ENCODE measurements at regions not wholly inside any gene's neighbourhood (a gene's known extent, or its start where the extent isn't known, plus 50 kb on each side); places are given as distances from the start of the nearest gene placed in this dataset.
"Not testable (repeated sequence)": the region's sequence is repeated elsewhere in the genome, so short reads cannot be mapped to it uniquely, and the experiment has no call there.

DNA sequence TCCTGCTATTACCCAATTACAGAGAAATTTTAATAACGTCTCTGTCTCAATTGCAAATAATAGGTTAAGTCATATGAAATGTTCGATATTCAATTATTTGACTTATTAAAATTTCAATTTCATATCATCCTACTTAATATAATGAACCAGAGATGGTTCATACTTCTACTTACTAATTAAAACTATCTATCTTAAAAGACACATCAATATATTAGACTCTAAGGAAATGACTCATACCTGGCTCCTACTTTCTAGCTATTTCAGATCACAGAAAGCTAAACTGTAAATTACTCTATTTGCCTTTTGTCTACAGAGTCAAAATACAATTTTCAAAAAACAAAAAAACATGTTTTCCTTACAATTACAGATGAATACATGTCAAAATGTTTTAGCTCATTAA is 99.6 kb downstream of the CAPZA3 start:
- H2AFZ ChIP-seq (ENCODE audit: low read length): no peak overlapping the region
- H3K36me3 ChIP-seq (ENCODE audit: insufficient read depth, low read length): no peaks in the 10 kb centered on the region
- no peaks in the 10 kb centered on the region for H3F3A ChIP-seq (ENCODE audit: low read depth)
- no peaks in the 10 kb centered on the region for H3K4me1 ChIP-seq (ENCODE audit: insufficient read depth, low read length, poor library complexity, severe bottlenecking)
- H4K20me1 ChIP-seq (ENCODE audit: insufficient read depth, low read length, poor library complexity, severe bottlenecking): no peaks in the 10 kb centered on the region
- H3K4me3 ChIP-seq (ENCODE audit: low read length, poor library complexity, severe bottlenecking): no peak overlapping the region
- no peaks in the 10 kb centered on the region for H3K9me3 ChIP-seq (ENCODE audit: insufficient read depth, low read depth, low read length)
- H3K79me2 ChIP-seq (ENCODE audit: insufficient read depth, low read length): no peaks in the 10 kb centered on the region
- no peaks in the 10 kb centered on the region for H3K9me2 ChIP-seq (replicated peaks; ENCODE audit: low read depth, low read length)
- no peaks in the 10 kb centered on the region for H3K27me3 ChIP-seq (ENCODE audit: insufficient read depth, low read length, poor library complexity, severe bottlenecking)
- H3K4me2 ChIP-seq (ENCODE audit: low read depth, low read length, poor library complexity, severe bottlenecking): no peak overlapping the region
- H3K9ac ChIP-seq (ENCODE audit: low read depth, low read length, poor library complexity, severe bottlenecking): no peak overlapping the region
- TF ChIP-seq, protein P1, sequence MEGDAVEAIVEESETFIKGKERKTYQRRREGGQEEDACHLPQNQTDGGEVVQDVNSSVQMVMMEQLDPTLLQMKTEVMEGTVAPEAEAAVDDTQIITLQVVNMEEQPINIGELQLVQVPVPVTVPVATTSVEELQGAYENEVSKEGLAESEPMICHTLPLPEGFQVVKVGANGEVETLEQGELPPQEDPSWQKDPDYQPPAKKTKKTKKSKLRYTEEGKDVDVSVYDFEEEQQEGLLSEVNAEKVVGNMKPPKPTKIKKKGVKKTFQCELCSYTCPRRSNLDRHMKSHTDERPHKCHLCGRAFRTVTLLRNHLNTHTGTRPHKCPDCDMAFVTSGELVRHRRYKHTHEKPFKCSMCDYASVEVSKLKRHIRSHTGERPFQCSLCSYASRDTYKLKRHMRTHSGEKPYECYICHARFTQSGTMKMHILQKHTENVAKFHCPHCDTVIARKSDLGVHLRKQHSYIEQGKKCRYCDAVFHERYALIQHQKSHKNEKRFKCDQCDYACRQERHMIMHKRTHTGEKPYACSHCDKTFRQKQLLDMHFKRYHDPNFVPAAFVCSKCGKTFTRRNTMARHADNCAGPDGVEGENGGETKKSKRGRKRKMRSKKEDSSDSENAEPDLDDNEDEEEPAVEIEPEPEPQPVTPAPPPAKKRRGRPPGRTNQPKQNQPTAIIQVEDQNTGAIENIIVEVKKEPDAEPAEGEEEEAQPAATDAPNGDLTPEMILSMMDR (conservative IDR thresholded peaks at IDR 0.05; ENCODE audit: low read length): no peak
- TF ChIP-seq EZH2phosphoT487 (IDR thresholded peaks at IDR 0.05; ENCODE audit: borderline replicate concordance): no peak

DNA sequence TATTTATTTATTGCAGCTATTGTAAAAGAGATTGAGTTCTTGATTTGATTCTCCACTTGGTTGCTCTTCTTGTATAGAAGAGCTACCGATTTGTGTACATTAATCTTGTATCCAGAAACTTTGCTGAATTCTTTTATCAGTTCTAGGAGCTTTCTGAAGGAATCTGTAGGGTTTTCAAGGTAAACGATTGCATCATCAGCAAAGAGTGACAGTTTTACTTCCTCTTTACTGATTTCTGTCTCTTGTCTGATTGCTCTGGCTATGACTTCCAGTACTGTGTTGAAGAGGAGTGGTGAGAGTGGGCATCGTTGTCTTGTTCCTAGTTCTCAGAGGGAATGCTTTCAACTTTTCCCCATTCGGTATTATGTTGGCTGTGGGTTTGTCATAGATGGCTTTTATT is 103.1 kb downstream of the CAPZA3 start:
- H3K9me2 ChIP-seq (replicated peaks; ENCODE audit: low read depth, low read length); H2AFZ ChIP-seq (ENCODE audit: low read length); H3K27me3 ChIP-seq (ENCODE audit: insufficient read depth, low read length, poor library complexity, severe bottlenecking); H3K4me2 ChIP-seq (ENCODE audit: low read depth, low read length, poor library complexity, severe bottlenecking); H4K20me1 ChIP-seq (ENCODE audit: insufficient read depth, low read length, poor library complexity, severe bottlenecking); H3K9me3 ChIP-seq (ENCODE audit: insufficient read depth, low read depth, low read length); H3K4me1 ChIP-seq (ENCODE audit: insufficient read depth, low read length, poor library complexity, severe bottlenecking); H3K9ac ChIP-seq (ENCODE audit: low read depth, low read length, poor library complexity, severe bottlenecking); H3K79me2 ChIP-seq (ENCODE audit: insufficient read depth, low read length); H3K4me3 ChIP-seq (ENCODE audit: low read length, poor library complexity, severe bottlenecking); H3F3A ChIP-seq (ENCODE audit: low read depth); H3K36me3 ChIP-seq (ENCODE audit: insufficient read depth, low read length): not testable (repeated sequence)

DNA sequence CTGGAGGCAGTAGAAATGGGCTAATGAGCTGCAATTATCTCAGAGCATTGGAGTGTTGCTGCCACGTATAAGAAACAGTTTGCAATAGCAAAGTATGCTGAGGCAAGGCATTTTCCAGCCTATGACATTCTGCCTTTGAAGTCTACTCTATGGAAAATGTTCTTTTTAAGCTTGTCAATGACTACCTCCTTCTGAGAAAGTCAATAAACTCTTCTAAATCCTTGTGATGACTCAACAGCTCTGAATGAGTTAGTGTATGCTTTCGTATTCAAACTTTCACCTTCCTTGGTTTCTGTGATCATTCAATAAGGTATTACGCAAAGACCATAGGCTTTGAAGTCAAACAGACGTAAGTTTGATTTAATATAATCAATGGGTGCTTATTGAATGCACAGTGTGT is 111.2 kb downstream of the CAPZA3 start:
- Histone ChIP-seq H3K36me3 (ENCODE audit: insufficient read depth, low read length) (no peaks in the 10 kb centered on the region), H3F3A (ENCODE audit: low read depth) (no peaks in the 10 kb centered on the region), H3K79me2 (ENCODE audit: insufficient read depth, low read length) (no peaks in the 10 kb centered on the region), H4K20me1 (ENCODE audit: insufficient read depth, low read length, poor library complexity, severe bottlenecking) (no peaks in the 10 kb centered on the region), H3K9me2 (replicated peaks; ENCODE audit: low read depth, low read length) (no peaks in the 10 kb centered on the region), H2AFZ (ENCODE audit: low read length) (no peak overlapping the region), H3K9ac (ENCODE audit: low read depth, low read length, poor library complexity, severe bottlenecking) (no peak overlapping the region), H3K4me3 (ENCODE audit: low read length, poor library complexity, severe bottlenecking) (no peak overlapping the region), H3K27me3 (ENCODE audit: insufficient read depth, low read length, poor library complexity, severe bottlenecking) (no peaks in the 10 kb centered on the region), H3K9me3 (ENCODE audit: insufficient read depth, low read depth, low read length) (no peaks in the 10 kb centered on the region), H3K4me1 (ENCODE audit: insufficient read depth, low read length, poor library complexity, severe bottlenecking) (peaks cover 4% of the 10 kb centered on the region), H3K4me2 (ENCODE audit: low read depth, low read length, poor library complexity, severe bottlenecking) (no peak overlapping the region)
- TF ChIP-seq EZH2phosphoT487 (IDR thresholded peaks at IDR 0.05; ENCODE audit: borderline replicate concordance): no peak
- TF ChIP-seq, protein P1 (conservative IDR thresholded peaks at IDR 0.05; ENCODE audit: low read length): no peak

DNA sequence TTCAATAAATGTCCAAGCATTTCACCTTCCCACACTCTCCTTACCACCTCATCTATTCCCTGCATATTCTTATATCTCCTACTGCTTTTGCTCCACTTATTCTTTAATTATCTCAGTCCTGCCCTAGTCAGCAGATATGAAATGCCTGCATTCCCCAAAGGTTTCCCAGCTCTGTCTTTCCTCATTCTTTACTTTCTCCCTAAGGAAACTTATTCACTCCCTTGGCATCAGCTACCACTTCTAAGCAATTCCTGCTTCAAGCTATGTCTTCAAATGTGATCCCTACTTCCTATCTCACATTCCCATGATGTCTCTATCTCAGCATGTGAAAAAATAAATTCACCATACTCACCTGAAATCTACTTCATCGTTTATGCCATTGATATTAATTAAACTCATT is 111.8 kb downstream of the CAPZA3 start:
- H3K4me2 ChIP-seq (ENCODE audit: low read depth, low read length, poor library complexity, severe bottlenecking): no peak overlapping the region
- no peaks in the 10 kb centered on the region for H3K9me3 ChIP-seq (ENCODE audit: insufficient read depth, low read depth, low read length)
- H3K27me3 ChIP-seq (ENCODE audit: insufficient read depth, low read length, poor library complexity, severe bottlenecking): no peaks in the 10 kb centered on the region
- no peak overlapping the region for H2AFZ ChIP-seq (ENCODE audit: low read length)
- H3K4me3 ChIP-seq (ENCODE audit: low read length, poor library complexity, severe bottlenecking): no peak overlapping the region
- no peaks in the 10 kb centered on the region for H3K79me2 ChIP-seq (ENCODE audit: insufficient read depth, low read length)
- no peaks in the 10 kb centered on the region for H3K36me3 ChIP-seq (ENCODE audit: insufficient read depth, low read length)
- H3K4me1 ChIP-seq (ENCODE audit: insufficient read depth, low read length, poor library complexity, severe bottlenecking): peaks cover 4% of the 10 kb centered on the region
- H4K20me1 ChIP-seq (ENCODE audit: insufficient read depth, low read length, poor library complexity, severe bottlenecking): no peaks in the 10 kb centered on the region
- TF ChIP-seq, protein P1 (conservative IDR thresholded peaks at IDR 0.05; ENCODE audit: low read length): no peak
- no peak for TF ChIP-seq EZH2phosphoT487 (IDR thresholded peaks at IDR 0.05; ENCODE audit: borderline replicate concordance)
- no peaks in the 10 kb centered on the region for H3K9me2 ChIP-seq (replicated peaks; ENCODE audit: low read depth, low read length)
- no peaks in the 10 kb centered on the region for H3F3A ChIP-seq (ENCODE audit: low read depth)
- H3K9ac ChIP-seq (ENCODE audit: low read depth, low read length, poor library complexity, severe bottlenecking): no peak overlapping the region

Measured in Loucy (cell line).